ENCODE measurements at regions not wholly inside any gene's neighbourhood (a gene's known extent, or its start where the extent isn't known, plus 50 kb on each side); places are given as distances from the start of the nearest gene placed in this dataset.

DNA sequence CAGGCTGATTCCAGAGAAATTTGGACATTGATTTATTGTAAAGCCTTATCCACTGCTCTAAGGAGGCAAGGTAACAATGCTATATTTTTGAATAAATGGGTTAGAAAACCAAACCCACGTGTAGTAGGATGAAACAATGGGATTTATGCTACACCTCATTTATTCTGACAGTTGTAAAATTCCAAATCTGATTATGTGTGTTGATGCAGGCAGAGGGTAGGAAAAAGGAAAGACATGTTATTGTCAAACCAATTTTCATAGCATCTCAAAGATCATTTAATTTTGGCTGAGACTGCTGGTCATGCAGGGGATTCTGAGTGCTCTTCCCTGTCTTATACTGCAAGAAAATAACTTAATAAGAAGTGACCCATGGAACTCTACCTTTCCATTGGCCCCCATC lies 1219.9 kb upstream of the SORCS1 start:
- H3K36me3 ChIP-seq (ENCODE audit: control insufficient read depth in 2 of 4, insufficient read depth in 4 of 4, low read length in 3 of 4) = no peaks in the 10 kb centered on the region
- H4K20me1 ChIP-seq (replicated peaks in 1 of 2; ENCODE audit: control insufficient read depth in 1 of 2, insufficient read depth in 2 of 2, low read length in 2 of 2) = no peaks in the 10 kb centered on the region
- no peak overlapping the region for H4K5ac ChIP-seq (ENCODE audit: insufficient read length, low read depth, low read length)
- H3K27me3 ChIP-seq (replicated peaks in 1 of 4; ENCODE audit: control insufficient read depth in 3 of 4, extremely low read depth in 1 of 4, insufficient read depth in 3 of 4, low read length in 3 of 4) = no peaks in the 10 kb centered on the region
- no peak overlapping the region for H3K4ac ChIP-seq (replicated peaks; ENCODE audit: insufficient read length, low read depth, low read length)
- H2BK15ac ChIP-seq (ENCODE audit: low read length) = no peak overlapping the region
- no peak overlapping the region for H3K4me3 ChIP-seq (ENCODE audit: extremely low read depth in 1 of 4, insufficient read depth in 2 of 4, low read depth in 3 of 4, low read length in 4 of 4)
- no peak overlapping the region for H3K23ac ChIP-seq (ENCODE audit: insufficient read length)
- ChIA-PET POLR2A (ENCODE audit: partially characterized antibody) (no interaction called here), CTCF (ENCODE audit: partially characterized antibody) (no interaction called here)
- no peak overlapping the region for H2BK120ac ChIP-seq (replicated peaks; ENCODE audit: low read depth, low read length)
- no peak overlapping the region for H4K91ac ChIP-seq (replicated peaks; ENCODE audit: insufficient read length, low read length)
- H3K14ac ChIP-seq (ENCODE audit: insufficient read length) = no peak overlapping the region
- H3K27ac ChIP-seq (ENCODE audit: low read depth, low read length) = no peak overlapping the region
- H3K9me3 ChIP-seq (ENCODE audit: insufficient read depth in 2 of 2, low read depth in 1 of 2, low read length in 1 of 2) = no peaks in the 10 kb centered on the region
- DNase-seq (ENCODE audit: low read depth in 1 of 2, low spot score in 2 of 2) (no peak), FAIRE-seq (no peak)
- H3K79me2 ChIP-seq (ENCODE audit: control insufficient read depth in 1 of 2, insufficient read depth in 2 of 2, low read length in 2 of 2) = no peaks in the 10 kb centered on the region
- H3K9ac ChIP-seq (replicated peaks in 1 of 4; ENCODE audit: extremely low read depth in 1 of 4, low read depth in 3 of 4, low read length in 3 of 4) = no peak overlapping the region
- no peak overlapping the region for H4K8ac ChIP-seq (ENCODE audit: extremely low read depth, insufficient read depth, low read length)
- no peak overlapping the region for H3K4me2 ChIP-seq (ENCODE audit: insufficient read depth in 1 of 2, low read depth in 2 of 2, low read length in 2 of 2)
- 94% methylated on average over 1 of the region's 1 CpG; no CpG with 5 or more reads in 1 of the 2 experiments for WGBS, 2 experiments (ENCODE audit: extremely low coverage in 1 of 2, insufficient coverage in 1 of 2, insufficient read length in 1 of 2, insufficient replicate concordance in 2 of 2, low coverage in 1 of 2, low lambda C conversion rate in 2 of 2, missing lambda C conversion rate in 1 of 2)
- no peaks in the 10 kb centered on the region for H3K79me1 ChIP-seq (ENCODE audit: low read depth, low read length)
- no peak overlapping the region for H2BK12ac ChIP-seq (ENCODE audit: low read depth, low read length)
- H2BK5ac ChIP-seq (ENCODE audit: low read depth, low read length) = no peak overlapping the region
- H2AFZ ChIP-seq (ENCODE audit: low read length) = no peak overlapping the region
- H3K23me2 ChIP-seq (ENCODE audit: low read depth, low read length) = no peaks in the 10 kb centered on the region
- H2BK20ac ChIP-seq (ENCODE audit: low read length) = no peak overlapping the region
- no peak overlapping the region for H3K56ac ChIP-seq (replicated peaks; ENCODE audit: insufficient read length, low read depth, low read length)
- no peaks in the 10 kb centered on the region for H3K4me1 ChIP-seq (replicated peaks in 1 of 4; ENCODE audit: control insufficient read depth in 3 of 4, insufficient read depth in 4 of 4, low read length in 3 of 4)
- no peak overlapping the region for H3K18ac ChIP-seq (ENCODE audit: extremely low read depth, low read length)
- H2AK5ac ChIP-seq (ENCODE audit: low read depth, low read length) = no peak overlapping the region
- TF ChIP-seq CREB1 (IDR thresholded peaks at IDR 0.05) (no peak), SIN3A (conservative IDR thresholded peaks at IDR 0.05 in 1 of 2, IDR thresholded peaks at IDR 0.05 in 1 of 2; ENCODE audit: low read depth in 1 of 2, low read length in 2 of 2) (no peak), RFX5 (IDR thresholded peaks at IDR 0.05; ENCODE audit: borderline replicate concordance, low read depth, low read length) (no peak), EZH2 (IDR thresholded peaks at IDR 0.05; ENCODE audit: low read depth, low read length, severe bottlenecking) (no peak), BRCA1 (IDR thresholded peaks at IDR 0.05; ENCODE audit: low read depth, low read length) (no peak), RAD21 (IDR thresholded peaks at IDR 0.05 in 1 of 2, conservative IDR thresholded peaks at IDR 0.05 in 1 of 2; ENCODE audit: low read depth in 2 of 2, low read length in 2 of 2) (no peak), CTBP2 (IDR thresholded peaks at IDR 0.05; ENCODE audit: borderline replicate concordance, insufficient read depth, insufficient read length, low read length) (no peak), MAFK (IDR thresholded peaks at IDR 0.05; ENCODE audit: low read depth, low read length) (no peak), CBX5 (IDR thresholded peaks at IDR 0.05; ENCODE audit: low read depth, low read length) (no peak), RBBP5 (IDR thresholded peaks at IDR 0.05; ENCODE audit: borderline replicate concordance, low read depth, low read length) (no peak), CHD1 (IDR thresholded peaks at IDR 0.05; ENCODE audit: low read depth, low read length) (no peak), SRF (IDR thresholded peaks at IDR 0.05; ENCODE audit: low read depth, low read length) (no peak), CBX8 (IDR thresholded peaks at IDR 0.05; ENCODE audit: borderline replicate concordance, low read depth, low read length) (no peak)
- TF ChIP-seq, protein P1, sequence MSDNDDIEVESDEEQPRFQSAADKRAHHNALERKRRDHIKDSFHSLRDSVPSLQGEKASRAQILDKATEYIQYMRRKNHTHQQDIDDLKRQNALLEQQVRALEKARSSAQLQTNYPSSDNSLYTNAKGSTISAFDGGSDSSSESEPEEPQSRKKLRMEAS (IDR thresholded peaks at IDR 0.05) = no peak
